ENCODE measurements at regions not wholly inside any gene's neighbourhood (a gene's known extent, or its start where the extent isn't known, plus 50 kb on each side); places are given as distances from the start of the nearest gene placed in this dataset.

DNA sequence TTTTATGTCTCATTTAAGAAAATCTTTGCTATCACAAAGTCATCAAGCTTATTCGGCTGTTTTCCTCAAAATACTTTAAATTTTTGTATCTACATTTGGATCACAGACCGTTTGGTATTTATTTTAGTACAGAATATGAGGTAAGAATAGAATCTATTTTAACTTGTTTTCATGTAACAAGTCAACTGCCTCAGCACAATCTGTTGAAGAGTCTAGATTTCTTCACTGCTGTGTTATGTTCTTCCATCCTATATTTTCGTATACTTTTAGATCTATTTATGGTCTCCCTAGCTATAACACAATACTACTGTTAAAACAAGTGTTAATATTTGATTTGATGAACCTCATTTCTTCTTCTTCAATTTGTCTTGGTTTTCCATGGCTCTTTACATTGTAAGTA, 61.6 kb upstream of the SGCG start:
- TF ChIP-seq TAF1 (IDR thresholded peaks at IDR 0.05; ENCODE audit: borderline replicate concordance, low read depth, low read length) (no peak), RFX5 (IDR thresholded peaks at IDR 0.05; ENCODE audit: low read length) (no peak), RXRA (IDR thresholded peaks at IDR 0.05; ENCODE audit: borderline replicate concordance, low read depth) (no peak), POLR2AphosphoS5 (IDR thresholded peaks at IDR 0.05; ENCODE audit: low read depth, low read length) (no peak), FOXJ3 (CRISPR knock-in tag; IDR thresholded peaks at IDR 0.05) (no peak), MXI1 (IDR thresholded peaks at IDR 0.05; ENCODE audit: low read depth, low read length) (no peak), RAD21 (IDR thresholded peaks at IDR 0.05; ENCODE audit: low read length) (no peak), YY1 (IDR thresholded peaks at IDR 0.05; ENCODE audit: low read depth) (no peak)
- TF ChIP-seq, protein P1, sequence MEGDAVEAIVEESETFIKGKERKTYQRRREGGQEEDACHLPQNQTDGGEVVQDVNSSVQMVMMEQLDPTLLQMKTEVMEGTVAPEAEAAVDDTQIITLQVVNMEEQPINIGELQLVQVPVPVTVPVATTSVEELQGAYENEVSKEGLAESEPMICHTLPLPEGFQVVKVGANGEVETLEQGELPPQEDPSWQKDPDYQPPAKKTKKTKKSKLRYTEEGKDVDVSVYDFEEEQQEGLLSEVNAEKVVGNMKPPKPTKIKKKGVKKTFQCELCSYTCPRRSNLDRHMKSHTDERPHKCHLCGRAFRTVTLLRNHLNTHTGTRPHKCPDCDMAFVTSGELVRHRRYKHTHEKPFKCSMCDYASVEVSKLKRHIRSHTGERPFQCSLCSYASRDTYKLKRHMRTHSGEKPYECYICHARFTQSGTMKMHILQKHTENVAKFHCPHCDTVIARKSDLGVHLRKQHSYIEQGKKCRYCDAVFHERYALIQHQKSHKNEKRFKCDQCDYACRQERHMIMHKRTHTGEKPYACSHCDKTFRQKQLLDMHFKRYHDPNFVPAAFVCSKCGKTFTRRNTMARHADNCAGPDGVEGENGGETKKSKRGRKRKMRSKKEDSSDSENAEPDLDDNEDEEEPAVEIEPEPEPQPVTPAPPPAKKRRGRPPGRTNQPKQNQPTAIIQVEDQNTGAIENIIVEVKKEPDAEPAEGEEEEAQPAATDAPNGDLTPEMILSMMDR (IDR thresholded peaks at IDR 0.05), result no peak
- TF ChIP-seq, protein P2, sequence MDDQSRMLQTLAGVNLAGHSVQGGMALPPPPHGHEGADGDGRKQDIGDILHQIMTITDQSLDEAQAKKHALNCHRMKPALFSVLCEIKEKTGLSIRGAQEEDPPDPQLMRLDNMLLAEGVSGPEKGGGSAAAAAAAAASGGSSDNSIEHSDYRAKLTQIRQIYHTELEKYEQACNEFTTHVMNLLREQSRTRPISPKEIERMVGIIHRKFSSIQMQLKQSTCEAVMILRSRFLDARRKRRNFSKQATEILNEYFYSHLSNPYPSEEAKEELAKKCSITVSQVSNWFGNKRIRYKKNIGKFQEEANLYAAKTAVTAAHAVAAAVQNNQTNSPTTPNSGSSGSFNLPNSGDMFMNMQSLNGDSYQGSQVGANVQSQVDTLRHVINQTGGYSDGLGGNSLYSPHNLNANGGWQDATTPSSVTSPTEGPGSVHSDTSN (IDR thresholded peaks at IDR 0.05), result no peak
- TF ChIP-seq, protein P3, sequence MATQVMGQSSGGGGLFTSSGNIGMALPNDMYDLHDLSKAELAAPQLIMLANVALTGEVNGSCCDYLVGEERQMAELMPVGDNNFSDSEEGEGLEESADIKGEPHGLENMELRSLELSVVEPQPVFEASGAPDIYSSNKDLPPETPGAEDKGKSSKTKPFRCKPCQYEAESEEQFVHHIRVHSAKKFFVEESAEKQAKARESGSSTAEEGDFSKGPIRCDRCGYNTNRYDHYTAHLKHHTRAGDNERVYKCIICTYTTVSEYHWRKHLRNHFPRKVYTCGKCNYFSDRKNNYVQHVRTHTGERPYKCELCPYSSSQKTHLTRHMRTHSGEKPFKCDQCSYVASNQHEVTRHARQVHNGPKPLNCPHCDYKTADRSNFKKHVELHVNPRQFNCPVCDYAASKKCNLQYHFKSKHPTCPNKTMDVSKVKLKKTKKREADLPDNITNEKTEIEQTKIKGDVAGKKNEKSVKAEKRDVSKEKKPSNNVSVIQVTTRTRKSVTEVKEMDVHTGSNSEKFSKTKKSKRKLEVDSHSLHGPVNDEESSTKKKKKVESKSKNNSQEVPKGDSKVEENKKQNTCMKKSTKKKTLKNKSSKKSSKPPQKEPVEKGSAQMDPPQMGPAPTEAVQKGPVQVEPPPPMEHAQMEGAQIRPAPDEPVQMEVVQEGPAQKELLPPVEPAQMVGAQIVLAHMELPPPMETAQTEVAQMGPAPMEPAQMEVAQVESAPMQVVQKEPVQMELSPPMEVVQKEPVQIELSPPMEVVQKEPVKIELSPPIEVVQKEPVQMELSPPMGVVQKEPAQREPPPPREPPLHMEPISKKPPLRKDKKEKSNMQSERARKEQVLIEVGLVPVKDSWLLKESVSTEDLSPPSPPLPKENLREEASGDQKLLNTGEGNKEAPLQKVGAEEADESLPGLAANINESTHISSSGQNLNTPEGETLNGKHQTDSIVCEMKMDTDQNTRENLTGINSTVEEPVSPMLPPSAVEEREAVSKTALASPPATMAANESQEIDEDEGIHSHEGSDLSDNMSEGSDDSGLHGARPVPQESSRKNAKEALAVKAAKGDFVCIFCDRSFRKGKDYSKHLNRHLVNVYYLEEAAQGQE (IDR thresholded peaks at IDR 0.05; ENCODE audit: low read depth, low read length), result no peak

Data from SK-N-SH (cell line).